ENCODE measurements at regions not wholly inside any gene's neighbourhood (a gene's known extent, or its start where the extent isn't known, plus 50 kb on each side); places are given as distances from the start of the nearest gene placed in this dataset.
"Not testable (repeated sequence)": the region's sequence is repeated elsewhere in the genome, so short reads cannot be mapped to it uniquely, and the experiment has no call there.

- intact Hi-C loops (cut with DNase I) = no loop called here
- Histone ChIP-seq H3K4me3 (no peak overlapping the region), H3K9me3 (no peaks in the 10 kb centered on the region), H3K27me3 (no peaks in the 10 kb centered on the region), H3K27ac (no peak overlapping the region), H3K4me1 (no peaks in the 10 kb centered on the region), H3K36me3 (no peaks in the 10 kb centered on the region)
- TF ChIP-seq CTCF (IDR thresholded peaks at IDR 0.05) = no peak
- ATAC-seq (no peak), DNase-seq (no peak)
Measured at GRCh38 chr21:28063241-28064216, 929.1 kb downstream of the LTN1 start.

DNA sequence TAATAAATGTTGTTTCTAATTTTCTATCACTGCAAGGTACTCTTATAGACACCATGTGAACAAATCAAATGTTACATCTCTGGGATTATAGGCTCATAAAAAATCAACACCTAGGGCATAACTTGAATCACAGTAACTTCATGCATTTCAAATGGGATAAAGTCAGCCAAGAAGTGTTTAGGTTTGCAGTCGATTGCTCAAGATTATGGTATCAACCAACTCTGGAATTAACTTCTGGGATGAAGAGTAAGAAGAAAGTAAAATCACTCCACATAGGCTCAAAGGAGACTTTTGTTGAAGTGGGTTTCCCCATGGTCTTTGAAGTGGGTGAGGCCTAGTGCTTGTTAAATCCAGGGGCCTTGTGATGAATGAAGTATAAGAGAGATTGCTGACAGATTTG lies 939.7 kb downstream of the LTN1 start:
- H3K4me3 ChIP-seq; H3K4me1 ChIP-seq; H3K36me3 ChIP-seq; intact Hi-C loops (cut with DNase I); H3K27ac ChIP-seq; DNase-seq; H3K27me3 ChIP-seq; ATAC-seq; H3K9me3 ChIP-seq: not testable (repeated sequence)

GRCh38 chr21:28051649-28052048 lies 941.0 kb downstream of the LTN1 start:
- peak; percentile 79 for ATAC-seq
- DNase-seq = peak in 1 of 4 donors; percentile 54
- intact Hi-C loops (cut with DNase I) = not testable (repeated sequence)

DNA sequence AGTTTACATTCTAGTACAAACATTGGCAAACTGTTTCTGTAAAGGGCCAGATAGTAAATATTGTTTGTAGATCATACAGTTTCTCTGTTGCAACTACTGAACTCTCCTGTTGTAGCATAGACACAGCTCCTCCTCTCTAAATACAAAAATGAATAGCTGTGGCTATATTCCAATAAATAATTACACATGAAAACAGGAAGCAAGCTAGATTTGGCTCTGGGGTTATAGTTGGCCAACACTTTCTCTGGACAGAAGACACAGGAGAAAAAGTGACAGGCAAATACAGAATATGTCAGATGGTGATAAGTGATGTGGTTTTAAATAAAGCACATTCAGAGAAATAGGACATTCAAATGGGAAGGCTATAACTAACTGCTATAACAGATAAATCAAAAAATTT lies 957.0 kb downstream of the LTN1 start:
- H3K4me1 ChIP-seq; H3K4me3 ChIP-seq; H3K36me3 ChIP-seq; H3K27me3 ChIP-seq; intact Hi-C loops (cut with DNase I); H3K27ac ChIP-seq: not testable (repeated sequence)
- ATAC-seq = peak; percentile 29
- peaks cover 0 to 16% of the 10 kb centered on the region in 2 donors for H3K9me3 ChIP-seq
- DNase-seq = peak in 1 of 4 donors; percentile 48

More at GRCh38 chr21:28051649-28052048, 941.0 kb downstream of the LTN1 start:
- not testable (repeated sequence) for H3K27me3 ChIP-seq, H3K27ac ChIP-seq, H3K9me3 ChIP-seq, H3K4me1 ChIP-seq, H3K36me3 ChIP-seq, H3K4me3 ChIP-seq
- TF ChIP-seq CTCF (IDR thresholded peaks at IDR 0.05) = peak in 1 of 2 donors; percentile 39

DNA sequence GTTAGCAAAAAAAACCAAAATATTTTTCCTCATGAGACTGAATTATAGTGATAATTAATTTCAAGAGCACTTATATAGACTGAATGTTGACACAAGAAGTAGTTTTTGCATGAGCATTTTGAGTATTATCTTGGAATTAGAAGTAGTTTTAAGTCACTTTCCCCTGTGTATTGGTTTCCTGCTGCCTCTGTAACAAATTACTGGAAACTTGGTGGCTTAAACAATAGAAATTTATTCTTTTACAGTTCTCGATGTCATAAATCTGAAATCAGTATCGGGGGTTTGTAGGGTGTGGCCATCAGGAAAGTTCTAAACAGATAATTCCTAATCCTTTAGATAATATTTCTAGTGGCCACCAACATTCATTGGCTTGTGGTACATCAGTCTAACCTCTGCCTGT lies 957.8 kb downstream of the LTN1 start:
- intact Hi-C loops (cut with DNase I); DNase-seq; H3K27me3 ChIP-seq; H3K4me3 ChIP-seq; H3K4me1 ChIP-seq; H3K36me3 ChIP-seq; H3K27ac ChIP-seq; ATAC-seq: not testable (repeated sequence)
- H3K9me3 ChIP-seq = peaks cover 0 to 24% of the 10 kb centered on the region in 2 donors

DNA sequence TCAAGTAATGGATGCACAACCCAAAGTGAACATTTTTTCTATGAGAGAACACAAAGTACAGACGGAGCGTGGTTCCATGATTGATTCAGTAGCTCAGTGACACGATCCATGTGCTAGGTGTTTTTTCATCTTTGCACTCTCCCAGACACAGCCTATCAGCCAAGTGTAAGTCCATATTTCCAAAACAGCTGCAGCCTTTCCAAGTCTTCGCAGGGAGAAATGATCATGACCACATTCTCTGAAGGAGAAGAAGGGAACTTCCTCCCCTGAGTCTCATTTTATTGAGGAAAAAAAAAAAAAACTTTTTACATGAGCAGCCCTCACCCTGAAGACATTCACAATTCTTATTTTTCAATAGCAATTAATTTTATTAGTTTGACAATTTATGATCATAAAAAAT lies 958.3 kb downstream of the LTN1 start:
- DNase-seq (peak in 1 of 4 donors; percentile 37), ATAC-seq (peak; percentile 45)
- intact Hi-C loops (cut with DNase I); H3K27ac ChIP-seq; H3K27me3 ChIP-seq; H3K4me1 ChIP-seq; H3K4me3 ChIP-seq; H3K36me3 ChIP-seq: not testable (repeated sequence)
- peaks cover 0 to 28% of the 10 kb centered on the region in 2 donors for H3K9me3 ChIP-seq

GRCh38 chr21:28032652-28033051 lies 960.0 kb downstream of the LTN1 start:
- H3K27me3 ChIP-seq; intact Hi-C loops (cut with DNase I); H3K36me3 ChIP-seq; H3K27ac ChIP-seq; H3K4me3 ChIP-seq; DNase-seq; ATAC-seq; H3K4me1 ChIP-seq: not testable (repeated sequence)
- peaks cover 0 to 24% of the 10 kb centered on the region in 2 donors for H3K9me3 ChIP-seq

GRCh38 chr21:28031066-28031465 lies 961.6 kb downstream of the LTN1 start:
- H3K27me3 ChIP-seq; H3K36me3 ChIP-seq; H3K27ac ChIP-seq; H3K4me3 ChIP-seq; DNase-seq; H3K4me1 ChIP-seq; intact Hi-C loops (cut with DNase I); ATAC-seq: not testable (repeated sequence)
- peaks cover 0 to 24% of the 10 kb centered on the region in 2 donors for H3K9me3 ChIP-seq

All from left lung (tissue), 4 donors.